GM10266 (cell line): ENCODE measurements at regions not wholly inside any gene's neighbourhood (a gene's known extent, or its start where the extent isn't known, plus 50 kb on each side); places are given as distances from the start of the nearest gene placed in this dataset.
"Not testable (repeated sequence)": the region's sequence is repeated elsewhere in the genome, so short reads cannot be mapped to it uniquely, and the experiment has no call there.

Experiments
- DNase-seq: peaks from one replicate; pipeline ENCODE4 v3.0.0; 2012; ENCODE audit errors: extremely low spot score
- CTCF ChIP-seq: IDR thresholded peaks from 2 replicates; pipeline ENCODE4 v1.5.1; 2012; ENCODE audit warnings: mild to moderate bottlenecking, low read depth; ENCODE audit not compliant: control insufficient read depth, insufficient read depth; ENCODE audit errors: missing control alignments

GRCh38 chr5:174556756-174557155, 167.6 kb upstream of the MSX2 start:
- TF ChIP-seq CTCF = no peak

GRCh38 chr5:174558190-174558589, 166.2 kb upstream of the MSX2 start:
- DNase-seq = no peak
- no peak for TF ChIP-seq CTCF

More at GRCh38 chr5:174556756-174557155, 167.6 kb upstream of the MSX2 start:
- DNase-seq = no peak

DNA sequence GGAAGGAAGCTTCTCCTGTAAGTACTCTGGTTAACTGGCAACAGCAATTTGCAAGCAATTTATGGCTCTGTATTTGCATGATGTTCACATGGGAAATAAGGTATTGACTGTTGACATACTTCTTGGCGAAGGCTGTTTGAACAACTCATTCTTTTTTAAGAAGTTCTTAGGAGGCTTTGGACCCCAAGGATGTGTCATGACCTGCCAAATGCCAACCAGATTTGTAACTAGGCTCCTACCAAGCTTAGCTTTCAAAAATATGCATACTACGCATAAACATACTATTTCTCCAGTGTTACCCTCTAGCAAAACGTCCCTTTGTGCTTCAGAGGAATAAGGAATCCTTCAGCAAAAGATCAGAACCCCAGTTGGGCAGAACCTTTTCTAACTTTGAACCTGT, 165.2 kb upstream of the MSX2 start:
- TF ChIP-seq CTCF = no peak
- DNase-seq = no peak

DNA sequence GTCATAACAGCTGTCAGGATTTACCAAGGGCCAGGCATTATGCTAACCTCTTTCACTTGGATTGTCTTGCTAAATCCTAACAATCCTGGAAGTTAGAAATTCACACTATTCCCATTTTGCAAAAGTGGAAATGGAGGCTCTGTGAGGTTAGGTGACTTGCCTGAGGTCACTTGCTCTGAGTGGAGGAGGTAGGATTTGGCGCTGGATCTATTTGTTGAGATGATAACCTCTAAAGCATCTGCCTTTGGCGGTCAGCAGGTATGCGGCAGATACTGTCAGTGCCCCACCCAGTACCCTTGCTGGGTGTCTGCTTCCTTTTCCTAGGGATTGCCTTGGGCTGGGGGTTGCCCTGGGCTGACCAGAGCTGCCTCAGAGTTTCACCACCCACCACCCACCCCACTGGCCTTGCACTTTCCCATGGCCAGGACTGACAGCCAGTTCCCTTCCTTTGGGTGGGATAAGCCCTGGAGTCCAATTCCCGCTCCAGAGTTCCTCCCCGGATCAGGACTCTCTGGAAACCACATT, 164.8 kb upstream of the MSX2 start:
- DNase-seq = no peak
- no peak for TF ChIP-seq CTCF

GRCh38 chr5:174560861-174561260, 163.5 kb upstream of the MSX2 start:
- DNase-seq = no peak
- TF ChIP-seq CTCF = no peak

DNA sequence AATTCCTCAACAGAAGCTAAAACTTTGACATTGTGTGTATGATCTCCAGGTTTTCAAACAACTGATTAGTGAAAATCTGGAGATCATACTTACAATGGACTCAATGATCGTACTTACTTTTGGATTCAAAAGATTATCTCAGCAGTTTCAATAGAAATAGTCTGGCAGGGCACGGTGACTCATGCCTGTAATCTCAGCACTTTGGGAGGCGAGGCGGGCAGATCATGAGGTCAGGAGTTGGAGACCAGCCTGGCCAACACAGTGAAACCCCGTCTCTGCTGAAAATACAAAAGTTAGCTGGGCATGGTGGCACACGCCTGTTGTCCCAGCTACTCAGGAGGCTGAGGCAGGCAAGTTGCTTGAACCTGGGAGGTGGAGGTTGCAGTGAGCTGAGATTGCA, 161.3 kb upstream of the MSX2 start:
- not testable (repeated sequence) for DNase-seq

- TF ChIP-seq CTCF = no peak
- no peak for DNase-seq
Observed at GRCh38 chr5:174563899-174564298, 160.5 kb upstream of the MSX2 start.

- no peak for DNase-seq
- no peak for TF ChIP-seq CTCF
Observed at GRCh38 chr5:174567506-174568141, 156.8 kb upstream of the MSX2 start.
